SKM-1 (cell line): ENCODE measurements at regions not wholly inside any gene's neighbourhood (a gene's known extent, or its start where the extent isn't known, plus 50 kb on each side); places are given as distances from the start of the nearest gene placed in this dataset.

Experiments
- DNase-seq: peaks from one replicate; lab custom pipeline; 2025; ENCODE audit not compliant: unreplicated experiment; lab: John Stamatoyannopoulos, UW

DNA sequence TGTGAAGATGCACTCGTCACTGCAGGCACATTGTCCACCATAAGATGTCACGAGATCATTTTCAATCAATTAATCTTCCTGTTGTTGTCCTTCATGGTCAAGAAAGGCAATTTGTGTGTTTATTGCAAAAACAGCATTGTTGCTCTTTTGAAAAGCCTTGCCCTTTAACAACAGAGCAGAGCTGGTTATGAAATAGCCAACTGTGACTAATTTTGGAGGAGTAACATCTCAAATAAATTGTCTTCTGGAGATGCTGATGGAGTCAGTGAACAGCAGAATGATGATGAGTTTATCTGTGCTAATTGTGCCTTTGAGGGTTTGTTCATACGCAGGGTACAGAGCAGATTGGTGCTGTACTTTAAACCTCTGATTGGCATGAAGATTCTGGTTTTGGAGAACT is 88.3 kb upstream of the E2F7 start:
- DNase-seq = no peak

- peak; percentile 0 for DNase-seq
Observed at GRCh38 chr12:77152623-77153193, 87.3 kb upstream of the E2F7 start.

DNA sequence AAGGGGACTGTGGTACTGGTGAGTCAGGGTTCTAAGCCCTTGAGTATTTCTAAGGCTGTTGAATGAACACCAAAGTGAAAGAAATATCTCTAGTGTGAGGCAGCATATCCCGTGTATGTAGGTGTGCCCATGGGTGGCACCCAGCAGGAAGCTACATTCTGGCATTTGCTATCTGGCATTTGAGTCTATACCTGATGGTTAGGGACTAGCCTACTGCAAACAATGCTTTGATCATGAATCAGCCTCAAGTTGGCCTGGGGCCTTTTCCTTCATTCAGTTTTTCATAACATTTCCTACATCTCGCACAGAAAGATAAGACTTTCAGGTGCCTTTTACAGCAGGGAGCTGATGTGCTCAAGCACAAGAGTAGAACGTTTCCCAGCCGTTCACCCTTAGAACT is 85.7 kb upstream of the E2F7 start:
- DNase-seq = no peak

- DNase-seq = no peak
Observed at GRCh38 chr12:77133566-77133965, 68.2 kb upstream of the E2F7 start.

- DNase-seq = no peak
Observed at GRCh38 chr12:77131977-77132490, 66.7 kb upstream of the E2F7 start.

- no peak for DNase-seq
Observed at GRCh38 chr12:77130193-77130592, 64.8 kb upstream of the E2F7 start.

DNA sequence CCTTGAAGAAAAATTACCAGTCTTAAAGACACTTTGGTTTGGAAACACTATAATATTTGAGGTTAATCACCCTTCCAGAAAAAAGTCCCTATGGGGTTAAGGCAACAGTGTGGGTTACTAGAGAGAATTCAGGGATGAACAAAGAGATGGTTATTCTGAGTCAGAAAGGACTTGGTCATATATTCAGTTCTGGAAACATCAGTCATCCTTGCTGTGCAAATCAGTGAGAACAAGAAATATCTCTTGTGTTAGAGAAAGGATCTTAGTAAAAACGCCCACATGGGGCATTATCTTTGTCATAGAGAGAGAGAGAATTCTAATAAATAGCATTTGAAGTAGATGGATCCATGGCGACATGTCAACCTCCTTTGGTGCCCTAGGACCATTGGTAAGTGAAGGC is 59.4 kb upstream of the E2F7 start:
- DNase-seq = no peak

DNA sequence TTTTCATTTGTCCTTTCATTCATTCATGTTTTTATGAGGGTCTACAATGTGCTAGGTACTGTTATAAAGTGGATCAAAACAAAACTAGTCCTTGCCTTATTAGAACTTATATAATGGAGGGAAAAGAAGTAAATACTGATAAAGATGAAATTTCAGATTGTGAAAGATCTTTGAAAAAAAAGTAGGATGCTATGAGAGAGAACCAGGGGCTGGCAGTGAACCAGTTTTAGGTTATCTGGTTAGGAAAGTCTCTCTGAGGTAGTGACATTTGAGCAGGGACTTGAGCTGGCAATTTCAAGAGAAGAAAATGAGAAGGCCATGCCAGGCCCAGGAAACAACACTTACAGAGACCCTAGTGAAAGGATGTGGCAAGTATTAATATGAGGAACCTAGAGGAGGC is 57.3 kb upstream of the E2F7 start:
- no peak for DNase-seq

DNA sequence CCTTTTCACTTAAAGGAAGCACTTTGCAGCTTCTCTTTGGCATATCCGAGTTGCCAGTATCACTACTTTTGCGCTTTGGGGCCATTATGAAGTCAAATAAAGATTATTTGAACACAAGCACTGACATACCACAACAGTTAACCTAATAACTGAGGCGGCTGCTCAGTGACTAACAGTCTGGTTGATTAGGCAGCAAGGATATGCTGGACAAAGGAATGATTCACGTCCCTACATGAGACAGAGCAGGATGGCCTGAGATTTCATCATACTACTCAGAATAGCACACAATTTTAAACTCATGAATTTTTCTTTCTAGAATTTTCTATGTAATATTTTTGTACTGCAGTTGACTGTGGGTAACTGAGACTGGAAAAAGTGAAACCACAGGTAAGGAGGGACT is 56.9 kb upstream of the E2F7 start:
- DNase-seq = no peak

GRCh38 chr12:77120156-77121085 is 55.1 kb upstream of the E2F7 start:
- DNase-seq = no peak

- no peak for DNase-seq
Observed at GRCh38 chr12:77118696-77119095, 53.3 kb upstream of the E2F7 start.

- DNase-seq = no peak
Observed at GRCh38 chr12:77116277-77116676, 50.9 kb upstream of the E2F7 start.

- DNase-seq = no peak
Observed at GRCh38 chr12:77115471-77115870, 50.1 kb upstream of the E2F7 start.
